ENCODE measurements at regions not wholly inside any gene's neighbourhood (a gene's known extent, or its start where the extent isn't known, plus 50 kb on each side); places are given as distances from the start of the nearest gene placed in this dataset.

GRCh38 chr5:32854473-32854872 lies 143.4 kb downstream of the NPR3 start:
- Histone ChIP-seq H3K4me1 (no peaks in the 10 kb centered on the region), H3K27me3 (ENCODE audit: insufficient read depth in 3 of 3, low read length in 2 of 3) (no peaks in the 10 kb centered on the region), H3K4me3 (no peak overlapping the region), H3K9me3 (peaks cover 18% of the 10 kb centered on the region), H3K36me3 (ENCODE audit: insufficient read depth in 1 of 2, low read depth in 1 of 2) (no peaks in the 10 kb centered on the region), H3K27ac (no peak overlapping the region)
- TF ChIP-seq, protein P1, sequence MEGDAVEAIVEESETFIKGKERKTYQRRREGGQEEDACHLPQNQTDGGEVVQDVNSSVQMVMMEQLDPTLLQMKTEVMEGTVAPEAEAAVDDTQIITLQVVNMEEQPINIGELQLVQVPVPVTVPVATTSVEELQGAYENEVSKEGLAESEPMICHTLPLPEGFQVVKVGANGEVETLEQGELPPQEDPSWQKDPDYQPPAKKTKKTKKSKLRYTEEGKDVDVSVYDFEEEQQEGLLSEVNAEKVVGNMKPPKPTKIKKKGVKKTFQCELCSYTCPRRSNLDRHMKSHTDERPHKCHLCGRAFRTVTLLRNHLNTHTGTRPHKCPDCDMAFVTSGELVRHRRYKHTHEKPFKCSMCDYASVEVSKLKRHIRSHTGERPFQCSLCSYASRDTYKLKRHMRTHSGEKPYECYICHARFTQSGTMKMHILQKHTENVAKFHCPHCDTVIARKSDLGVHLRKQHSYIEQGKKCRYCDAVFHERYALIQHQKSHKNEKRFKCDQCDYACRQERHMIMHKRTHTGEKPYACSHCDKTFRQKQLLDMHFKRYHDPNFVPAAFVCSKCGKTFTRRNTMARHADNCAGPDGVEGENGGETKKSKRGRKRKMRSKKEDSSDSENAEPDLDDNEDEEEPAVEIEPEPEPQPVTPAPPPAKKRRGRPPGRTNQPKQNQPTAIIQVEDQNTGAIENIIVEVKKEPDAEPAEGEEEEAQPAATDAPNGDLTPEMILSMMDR (IDR thresholded peaks at IDR 0.05), result no peak
- ATAC-seq (no peak), DNase-seq (no peak)
- intact Hi-C loops (cut with DNase I), result no loop called here

- H3K36me3 ChIP-seq (ENCODE audit: insufficient read depth in 1 of 2, low read depth in 1 of 2), result no peaks in the 10 kb centered on the region
- no peaks in the 10 kb centered on the region for H3K4me1 ChIP-seq
- peaks cover 22% of the 10 kb centered on the region for H3K9me3 ChIP-seq
- H3K27me3 ChIP-seq (ENCODE audit: insufficient read depth in 3 of 3, low read length in 2 of 3), result no peaks in the 10 kb centered on the region
- H3K4me3 ChIP-seq, result no peak overlapping the region
- DNase-seq (no peak), ATAC-seq (no peak)
- H3K27ac ChIP-seq, result no peak overlapping the region
- intact Hi-C loops (cut with DNase I), result no loop called here
- TF ChIP-seq, protein P1 (IDR thresholded peaks at IDR 0.05), result no peak
Observed at GRCh38 chr5:32859211-32859641, 148.1 kb downstream of the NPR3 start.

DNA sequence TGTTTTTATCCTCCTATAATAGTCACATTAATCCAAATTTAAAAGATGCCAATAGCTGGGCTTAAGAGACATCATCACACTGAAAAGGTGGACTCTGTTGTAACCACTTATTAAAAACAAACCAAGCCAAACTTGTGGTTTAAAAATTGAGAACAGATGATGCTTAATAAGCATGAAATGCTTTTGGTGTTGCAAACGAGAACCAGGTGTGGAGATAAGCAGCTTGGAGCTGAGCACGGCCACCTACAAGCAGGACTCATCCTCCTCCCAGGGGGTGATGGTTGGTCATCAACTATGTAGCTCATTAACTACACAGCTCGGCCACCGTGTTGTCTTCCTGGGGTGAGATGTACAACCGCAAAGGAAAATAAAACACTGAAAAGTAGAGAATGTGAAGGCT lies 154.4 kb downstream of the NPR3 start:
- Histone ChIP-seq H3K36me3 (ENCODE audit: insufficient read depth in 1 of 2, low read depth in 1 of 2) (no peaks in the 10 kb centered on the region), H3K27ac (no peak overlapping the region), H3K27me3 (ENCODE audit: insufficient read depth in 3 of 3, low read length in 2 of 3) (no peaks in the 10 kb centered on the region), H3K4me3 (no peak overlapping the region), H3K9me3 (no peaks in the 10 kb centered on the region), H3K4me1 (no peaks in the 10 kb centered on the region)
- ATAC-seq (no peak), DNase-seq (no peak)
- 43 to 48% (median 47%) methylated on average over 5 of the region's 5 CpGs for WGBS, 3 donors
- intact Hi-C loops (cut with DNase I), result no loop called here
- TF ChIP-seq, protein P1 (IDR thresholded peaks at IDR 0.05), result no peak

DNA sequence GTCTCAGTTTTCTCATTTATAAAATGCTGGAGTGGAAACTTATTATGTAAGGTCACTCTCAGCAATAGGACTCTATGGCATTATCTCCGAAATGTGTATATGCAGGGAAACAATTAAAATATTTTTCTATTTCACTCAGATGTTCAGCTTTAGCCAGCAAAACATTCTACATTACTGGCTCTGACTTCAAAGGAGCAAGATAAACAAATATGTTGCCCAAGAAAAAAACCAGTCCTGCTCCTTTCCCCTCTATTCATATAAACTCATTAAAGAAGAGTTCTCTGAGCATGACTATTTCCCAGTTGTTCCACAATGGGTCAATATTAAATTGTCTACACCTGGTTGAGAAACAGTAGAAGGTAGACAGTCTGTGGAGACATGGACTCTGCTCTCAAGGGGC lies 155.0 kb downstream of the NPR3 start:
- Histone ChIP-seq H3K4me1 (no peaks in the 10 kb centered on the region), H3K9me3 (no peaks in the 10 kb centered on the region), H3K36me3 (ENCODE audit: insufficient read depth in 1 of 2, low read depth in 1 of 2) (no peaks in the 10 kb centered on the region), H3K27me3 (ENCODE audit: insufficient read depth in 3 of 3, low read length in 2 of 3) (no peaks in the 10 kb centered on the region), H3K4me3 (no peak overlapping the region), H3K27ac (no peak overlapping the region)
- WGBS, 3 donors, result 79 to 95% (median 91%) methylated on average over 1 of the region's 1 CpG
- DNase-seq, result no peak
- ATAC-seq, result no peak
- intact Hi-C loops (cut with DNase I), result no loop called here
- TF ChIP-seq, protein P1 (IDR thresholded peaks at IDR 0.05), result no peak

DNA sequence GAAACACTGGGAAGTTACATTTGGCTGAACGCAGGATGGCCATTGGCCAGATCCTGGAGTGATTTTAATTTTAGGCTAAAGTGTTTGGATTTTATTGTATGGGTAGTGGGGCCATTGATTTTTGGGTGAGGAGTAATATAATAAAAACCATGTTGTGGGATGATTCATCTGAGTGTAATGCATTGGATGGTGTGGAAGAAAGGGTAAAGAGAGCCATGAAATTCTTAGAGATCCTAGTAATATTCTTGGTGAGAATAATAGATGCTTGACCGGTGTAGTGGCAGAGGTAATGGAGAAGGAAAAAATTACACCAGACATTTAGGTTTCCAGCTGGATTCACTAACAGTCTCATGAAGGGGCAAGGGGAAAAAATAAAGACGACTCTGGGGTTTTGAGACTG lies 158.1 kb downstream of the NPR3 start:
- Histone ChIP-seq H3K27ac (no peak overlapping the region), H3K4me3 (no peak overlapping the region), H3K27me3 (ENCODE audit: insufficient read depth in 3 of 3, low read length in 2 of 3) (no peaks in the 10 kb centered on the region), H3K4me1 (no peaks in the 10 kb centered on the region), H3K9me3 (peaks cover 7% of the 10 kb centered on the region), H3K36me3 (ENCODE audit: insufficient read depth in 1 of 2, low read depth in 1 of 2) (no peaks in the 10 kb centered on the region)
- TF ChIP-seq, protein P1 (IDR thresholded peaks at IDR 0.05), result no peak
- intact Hi-C loops (cut with DNase I), result no loop called here
- DNase-seq (no peak), ATAC-seq (no peak)
- WGBS, 3 donors, result 78 to 89% (median 82%) methylated on average over 3 of the region's 3 CpGs
